ENCODE measurements at regions not wholly inside any gene's neighbourhood (a gene's known extent, or its start where the extent isn't known, plus 50 kb on each side); places are given as distances from the start of the nearest gene placed in this dataset.

DNA sequence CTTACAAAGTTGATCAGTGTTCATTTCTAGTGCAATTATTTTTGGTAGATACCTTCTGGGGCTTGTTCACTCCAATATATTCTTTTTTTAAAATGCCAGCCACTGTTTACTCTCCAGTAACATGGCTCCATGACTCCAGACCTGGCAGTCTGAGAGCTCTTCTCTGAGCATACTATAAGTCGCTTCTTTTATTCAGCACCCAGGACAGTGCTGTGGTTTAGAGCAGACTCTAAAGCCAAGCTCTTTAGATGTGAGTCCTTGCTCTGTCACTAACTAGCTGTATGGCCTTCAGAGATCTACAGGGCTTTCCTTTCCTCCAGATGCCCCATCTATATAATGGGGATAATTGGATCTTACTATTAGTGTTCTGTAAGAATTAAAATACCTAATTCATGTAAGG, 200.2 kb upstream of the FAM241A start:
- TF ChIP-seq, protein P1, sequence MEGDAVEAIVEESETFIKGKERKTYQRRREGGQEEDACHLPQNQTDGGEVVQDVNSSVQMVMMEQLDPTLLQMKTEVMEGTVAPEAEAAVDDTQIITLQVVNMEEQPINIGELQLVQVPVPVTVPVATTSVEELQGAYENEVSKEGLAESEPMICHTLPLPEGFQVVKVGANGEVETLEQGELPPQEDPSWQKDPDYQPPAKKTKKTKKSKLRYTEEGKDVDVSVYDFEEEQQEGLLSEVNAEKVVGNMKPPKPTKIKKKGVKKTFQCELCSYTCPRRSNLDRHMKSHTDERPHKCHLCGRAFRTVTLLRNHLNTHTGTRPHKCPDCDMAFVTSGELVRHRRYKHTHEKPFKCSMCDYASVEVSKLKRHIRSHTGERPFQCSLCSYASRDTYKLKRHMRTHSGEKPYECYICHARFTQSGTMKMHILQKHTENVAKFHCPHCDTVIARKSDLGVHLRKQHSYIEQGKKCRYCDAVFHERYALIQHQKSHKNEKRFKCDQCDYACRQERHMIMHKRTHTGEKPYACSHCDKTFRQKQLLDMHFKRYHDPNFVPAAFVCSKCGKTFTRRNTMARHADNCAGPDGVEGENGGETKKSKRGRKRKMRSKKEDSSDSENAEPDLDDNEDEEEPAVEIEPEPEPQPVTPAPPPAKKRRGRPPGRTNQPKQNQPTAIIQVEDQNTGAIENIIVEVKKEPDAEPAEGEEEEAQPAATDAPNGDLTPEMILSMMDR (IDR thresholded peaks at IDR 0.05; ENCODE audit: low read length): no peak
- TF ChIP-seq EZH2 (optimal IDR thresholded peaks at IDR 0.05; ENCODE audit: low read depth, low read length): no peak

Data from MM.1S (cell line).